Endothelial cell of umbilical vein (primary cell): ENCODE measurements at regions not wholly inside any gene's neighbourhood (a gene's known extent, or its start where the extent isn't known, plus 50 kb on each side); places are given as distances from the start of the nearest gene placed in this dataset.
"Not testable (repeated sequence)": the region's sequence is repeated elsewhere in the genome, so short reads cannot be mapped to it uniquely, and the experiment has no call there.

Source experiments
- BruUV-seq: library from RNA; stranded (reverse); fragments of 400-500 nt; replicated peaks from 2 replicates; lab custom pipeline; 2021; lab: Mats Ljungman, UMichigan
- CTCF ChIA-PET: fragments of 300-600, 350-600 bp; sonication (Branson Sonifier 250); formaldehyde crosslinking; loops from one replicate; lab custom pipeline; 2021; ENCODE audit warnings: antibody characterized with exemption, inconsistent platforms; lab: Charles Lee
- POLR2A ChIA-PET: fragments of 300-600, 350-600 bp; sonication (Branson Sonifier 250); formaldehyde crosslinking; loops from one replicate; lab custom pipeline; 2021; ENCODE audit warnings: antibody characterized with exemption, inconsistent platforms; lab: Charles Lee
- DNase-seq: peaks from one replicate; pipeline ENCODE4 v3.0.0-alpha.2; 2011; ENCODE audit warnings: low read depth, low spot score
- FAIRE-seq: peaks from 2 replicates; lab custom pipeline; 2011; peaks lifted over from hg19 to GRCh38; lab: Jason Lieb, UNC
- H2AFZ ChIP-seq: 2 replicates; pipeline ENCODE4 v1.6.0; 2012; ENCODE audit warnings: low read depth, low read length, control low read depth, inconsistent platforms
- H3K27ac ChIP-seq: 2 replicates; pipeline ENCODE4 v1.5.1; 2011; ENCODE audit warnings: low read depth, mild to moderate bottlenecking, control low read depth, low read length, moderate library complexity; ENCODE audit not compliant: insufficient read depth
- H3K27me3 ChIP-seq, 2 experiments: 2 replicates each; pipeline versions ENCODE4 v1.6.0 to v1.6.1; 2011; ENCODE audit warnings: low read length in 2 of 2, mixed read lengths in 1 of 2; ENCODE audit not compliant: control insufficient read depth in 2 of 2, insufficient read depth in 2 of 2
- H3K36me3 ChIP-seq, 2 experiments: 2 replicates in 1 of 2; 3 replicates in 1 of 2; pipeline ENCODE4 v1.5.1; 2011; ENCODE audit warnings: low read length in 2 of 2, mild to moderate bottlenecking in 1 of 2, moderate library complexity in 1 of 2; ENCODE audit not compliant: control insufficient read depth in 2 of 2, insufficient read depth in 2 of 2; ENCODE audit errors: extremely low read depth in 1 of 2
- H3K4me1 ChIP-seq: 3 replicates; pipeline ENCODE4 v1.5.1; 2011; ENCODE audit warnings: mild to moderate bottlenecking, low read length; ENCODE audit not compliant: control insufficient read depth, insufficient read depth; ENCODE audit errors: extremely low read depth
- H3K4me2 ChIP-seq: 2 replicates; pipeline ENCODE4 v1.6.1; 2011; ENCODE audit warnings: low read length, control low read depth, mixed read lengths; ENCODE audit not compliant: insufficient read depth
- H3K4me3 ChIP-seq, 3 experiments: fragments of 200-600 bp in 1 of 3; sonication (generic), shearing (Covaris generic) in 1 of 3; replicated peaks in 1 of 3; 2 replicates each; pipeline ENCODE4 v1.5.1; 2011 to 2016; ENCODE audit warnings: control low read depth in 3 of 3, low read length in 3 of 3, mild to moderate bottlenecking in 2 of 3, inconsistent platforms in 1 of 3, low read depth in 1 of 3, moderate library complexity in 1 of 3; ENCODE audit not compliant: insufficient read depth in 1 of 3
- H3K79me2 ChIP-seq: 2 replicates; pipeline ENCODE4 v1.6.0; 2012; ENCODE audit warnings: low read length, inconsistent platforms; ENCODE audit not compliant: control insufficient read depth, insufficient read depth
- H3K9ac ChIP-seq: replicated peaks from 2 replicates; pipeline ENCODE3; 2011; ENCODE audit warnings: low read length, control low read depth; ENCODE audit not compliant: insufficient read depth; ENCODE audit errors: extremely low read depth
- H3K9me1 ChIP-seq: replicated peaks from 3 replicates; pipeline ENCODE4 v1.6.0; 2011; ENCODE audit warnings: mild to moderate bottlenecking, low read length; ENCODE audit not compliant: control insufficient read depth, insufficient read depth; ENCODE audit errors: extremely low read depth
- H3K9me3 ChIP-seq: replicated peaks from 2 replicates; pipeline ENCODE4 v1.5.1; 2012; ENCODE audit warnings: low read length, inconsistent platforms; ENCODE audit not compliant: control insufficient read depth, insufficient read depth
- H4K20me1 ChIP-seq: replicated peaks from 2 replicates; pipeline ENCODE3; 2011; ENCODE audit warnings: mild to moderate bottlenecking, low read length; ENCODE audit not compliant: control insufficient read depth, insufficient read depth; ENCODE audit errors: extremely low read depth
- CTCF ChIP-seq, 2 donors: IDR thresholded peaks; 1 replicate in 1 of 2; 2 replicates in 1 of 2; pipeline ENCODE4 v1.5.1; 2011; ENCODE audit warnings: low read length in 2 of 2, mild to moderate bottlenecking in 2 of 2, moderate library complexity in 2 of 2, control low read depth in 1 of 2, inconsistent platforms in 1 of 2, low read depth in 1 of 2; ENCODE audit not compliant: insufficient read depth in 1 of 2; ENCODE audit errors: extremely low read depth in 1 of 2
- EZH2 ChIP-seq: IDR thresholded peaks from 2 replicates; pipeline ENCODE4 v1.6.1; 2012; ENCODE audit warnings: borderline replicate concordance, low read depth, mild to moderate bottlenecking, moderate library complexity, low read length, inconsistent platforms; ENCODE audit not compliant: severe bottlenecking
- FOS ChIP-seq: IDR thresholded peaks from 2 replicates; pipeline ENCODE4 v1.6.1; 2011; ENCODE audit warnings: mild to moderate bottlenecking, low read length, moderate library complexity, borderline replicate concordance; ENCODE audit not compliant: insufficient read depth
- GATA2 ChIP-seq: IDR thresholded peaks from 2 replicates; pipeline ENCODE4 v1.7.0; 2011; ENCODE audit warnings: low read depth, mild to moderate bottlenecking, moderate library complexity, mixed read lengths, low read length; ENCODE audit not compliant: insufficient read length, insufficient read depth
- JUN ChIP-seq: IDR thresholded peaks from 2 replicates; pipeline ENCODE4 v1.6.1; 2011; ENCODE audit warnings: borderline replicate concordance, low read depth; ENCODE audit not compliant: insufficient read length, insufficient read depth
- MYC ChIP-seq: IDR thresholded peaks from one replicate; pipeline ENCODE4 v1.6.1; 2011; ENCODE audit warnings: mild to moderate bottlenecking, low read depth, low read length
- POLR2A ChIP-seq: IDR thresholded peaks from 2 replicates; pipeline ENCODE4 v1.6.1; 2012; ENCODE audit warnings: low read depth, mild to moderate bottlenecking, control low read depth, low read length
- POLR2AphosphoS5 ChIP-seq: IDR thresholded peaks from 2 replicates; pipeline ENCODE4 v1.6.1; 2012; ENCODE audit warnings: low read depth, mild to moderate bottlenecking, control low read depth, low read length, moderate library complexity; ENCODE audit not compliant: insufficient read depth
- dilution Hi-C: fragments of 300-500 bp; cut with MboI; formaldehyde crosslinking; loops from one replicate; pipeline ENCODE4 v1.15.0; 2019; ENCODE audit warnings: low sequenced_read_pairs; ENCODE audit not compliant: extremely low pct_ligation_motif_present
- intact Hi-C: fragments of 100-400 bp; cut with micrococcal nuclease; formaldehyde crosslinking; loops from one replicate; pipeline ENCODE4 v1.10.0; 2022
- TF ChIP-seq, protein P1 (sequence below): IDR thresholded peaks from 2 replicates; pipeline ENCODE4 v1.6.1; 2011; ENCODE audit not compliant: insufficient read depth, insufficient read length

GRCh38 chr16:47903470-47903869, 252.3 kb downstream of the ABCC12 start:
- no peaks in the 10 kb centered on the region for H3K9me3 ChIP-seq
- H3K36me3 ChIP-seq = no peaks in the 10 kb centered on the region
- H3K4me3 ChIP-seq = no peak overlapping the region
- ChIA-PET POLR2A (no interaction called here), CTCF (no interaction called here)
- no peaks in the 10 kb centered on the region for H3K79me2 ChIP-seq
- no peaks in the 10 kb centered on the region for H3K4me1 ChIP-seq
- H3K4me2 ChIP-seq = no peak overlapping the region
- H4K20me1 ChIP-seq = no peaks in the 10 kb centered on the region
- H3K27ac ChIP-seq = no peak overlapping the region
- no TSS peak for BruUV-seq
- H3K27me3 ChIP-seq = no peaks in the 10 kb centered on the region
- FAIRE-seq (no peak), DNase-seq (no peak)
- TF ChIP-seq GATA2 = no peak
- TF ChIP-seq JUN = no peak
- TF ChIP-seq FOS = no peak
- no peak for TF ChIP-seq EZH2
- TF ChIP-seq, protein P1, sequence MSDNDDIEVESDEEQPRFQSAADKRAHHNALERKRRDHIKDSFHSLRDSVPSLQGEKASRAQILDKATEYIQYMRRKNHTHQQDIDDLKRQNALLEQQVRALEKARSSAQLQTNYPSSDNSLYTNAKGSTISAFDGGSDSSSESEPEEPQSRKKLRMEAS = no peak
- no peak for TF ChIP-seq MYC
- no peak for TF ChIP-seq CTCF (IDR thresholded peaks at IDR 0.05; ENCODE audit: extremely low read depth in 1 of 2, insufficient read depth in 1 of 2, low read depth in 1 of 2, low read length in 2 of 2)
- no peak for TF ChIP-seq POLR2AphosphoS5
- TF ChIP-seq POLR2A = no peak
- no peaks in the 10 kb centered on the region for H3K9me1 ChIP-seq
- no peak overlapping the region for H2AFZ ChIP-seq
- dilution Hi-C loops (no loop called here), intact Hi-C loops (no loop called here)
- no peak overlapping the region for H3K9ac ChIP-seq

GRCh38 chr16:47897105-47897504, 258.7 kb downstream of the ABCC12 start:
- H3K9me1 ChIP-seq, FAIRE-seq, H3K4me1 ChIP-seq, intact Hi-C loops, H4K20me1 ChIP-seq, H3K4me3 ChIP-seq, H3K27me3 ChIP-seq, H3K9ac ChIP-seq, POLR2A ChIA-PET, H3K27ac ChIP-seq, H3K36me3 ChIP-seq, H3K79me2 ChIP-seq, BruUV-seq, DNase-seq, H3K9me3 ChIP-seq, CTCF ChIA-PET, dilution Hi-C loops, H3K4me2 ChIP-seq, H2AFZ ChIP-seq: not testable (repeated sequence)
